K562 (cell line): ENCODE measurements at regions not wholly inside any gene's neighbourhood (a gene's known extent, or its start where the extent isn't known, plus 50 kb on each side); places are given as distances from the start of the nearest gene placed in this dataset.

Source experiments
- ATAC-seq: fragments of 200-7000 bp; cut with Tn5 transposase; 3 replicates; pipeline ENCODE4 v1.9.1; 2020; ENCODE audit warnings: moderate library complexity
- BruUV-seq: library from RNA; stranded (reverse); fragments of 400-500 nt; replicated peaks from 2 replicates; lab custom pipeline; 2021; lab: Mats Ljungman, UMichigan
- CTCF ChIA-PET: fragments of 300-600 bp; formaldehyde crosslinking; extraction: SDS; loops from one replicate; lab custom pipeline; 2021; ENCODE audit warnings: low intra/inter-chr PET ratio; lab: Yijun Ruan, JAX
- POLR2A ChIA-PET: fragments of 300-600, 350-650 bp; sonication (Branson Sonifier 250); formaldehyde crosslinking; extraction: SDS; loops from one replicate; lab custom pipeline; 2021; ENCODE audit warnings: antibody characterized with exemption, inconsistent platforms; lab: Yijun Ruan, JAX
- DNase-seq, 4 experiments: peaks; one replicate each; pipeline versions ENCODE4 v3.0.0 to v3.0.0-alpha.2; 2011 to 2018; ENCODE audit warnings: low spot score in 3 of 4, mixed read lengths in 3 of 4; ENCODE audit errors: extremely low read depth in 1 of 4
- FAIRE-seq: peaks from 2 replicates; lab custom pipeline; 2011; peaks lifted over from hg19 to GRCh38; lab: Jason Lieb, UNC
- H2AFZ ChIP-seq: 2 replicates; pipeline ENCODE4 v1.6.0; 2011; ENCODE audit warnings: low read depth, low read length, control low read depth, inconsistent platforms
- H3K27ac ChIP-seq: fragments of 200-600 bp; 3 replicates; pipeline ENCODE4 v1.8.0; 2011; ENCODE audit warnings: low read depth, mild to moderate bottlenecking, control low read depth, inconsistent platforms, low read length, moderate library complexity, mixed read lengths; ENCODE audit errors: extremely low read depth
- H3K27me3 ChIP-seq, 2 experiments: fragments of 300-600 bp in 1 of 2; 2 replicates in 1 of 2; 3 replicates in 1 of 2; pipeline versions ENCODE4 v1.6.0 to v1.8.0; 2011; ENCODE audit warnings: inconsistent platforms in 2 of 2, low read length in 2 of 2, mild to moderate bottlenecking in 1 of 2, mixed read lengths in 1 of 2, moderate library complexity in 1 of 2; ENCODE audit not compliant: control insufficient read depth in 2 of 2, insufficient read depth in 2 of 2
- H3K36me3 ChIP-seq: fragments of 300-600 bp; 3 replicates; pipeline ENCODE4 v1.8.0; 2011; ENCODE audit warnings: mild to moderate bottlenecking, low read length, inconsistent platforms; ENCODE audit not compliant: control insufficient read depth, insufficient read depth
- H3K4me1 ChIP-seq, 2 experiments: fragments of 200-600 bp in 1 of 2; replicated peaks in 1 of 2; 2 replicates in 1 of 2; 3 replicates in 1 of 2; pipeline versions ENCODE4 v1.5.1 to v1.8.0; 2011; ENCODE audit warnings: inconsistent platforms in 2 of 2, low read length in 2 of 2, mild to moderate bottlenecking in 1 of 2, mixed read lengths in 1 of 2, moderate library complexity in 1 of 2; ENCODE audit not compliant: control insufficient read depth in 2 of 2, insufficient read depth in 2 of 2
- H3K4me2 ChIP-seq: 2 replicates; pipeline ENCODE4 v1.6.1; 2011; ENCODE audit warnings: low read length, control low read depth, inconsistent platforms, mixed read lengths; ENCODE audit not compliant: insufficient read depth
- H3K4me3 ChIP-seq: fragments of 200-600 bp; sonication (generic), shearing (Covaris generic); 2 replicates; pipeline ENCODE4 v1.5.1; 2016; ENCODE audit warnings: control low read depth, inconsistent platforms
- H3K79me2 ChIP-seq: fragments of 200-600 bp; 3 replicates; pipeline ENCODE4 v1.8.0; 2011; ENCODE audit warnings: low read length, inconsistent platforms; ENCODE audit not compliant: control insufficient read depth, insufficient read depth
- H3K9ac ChIP-seq, 2 experiments: 2 replicates each; pipeline versions ENCODE4 v1.6.0 to v1.6.1; 2011; ENCODE audit warnings: low read depth in 2 of 2, low read length in 2 of 2, control low read depth in 1 of 2, inconsistent platforms in 1 of 2, mild to moderate bottlenecking in 1 of 2, mixed read lengths in 1 of 2; ENCODE audit not compliant: insufficient read depth in 1 of 2
- H3K9me1 ChIP-seq: one replicate; pipeline ENCODE4 v1.6.0; 2011; ENCODE audit warnings: inconsistent platforms, mild to moderate bottlenecking, low read length, moderate library complexity; ENCODE audit not compliant: control insufficient read depth, insufficient read depth
- H3K9me3 ChIP-seq: replicated peaks from 2 replicates; pipeline ENCODE4 v1.5.1; 2011; ENCODE audit warnings: low read depth, low read length, inconsistent platforms; ENCODE audit not compliant: control insufficient read depth, insufficient read depth
- H4K20me1 ChIP-seq: replicated peaks from 2 replicates; pipeline ENCODE4 v1.6.1; 2011; ENCODE audit warnings: low read length, inconsistent platforms, mixed read lengths; ENCODE audit not compliant: control insufficient read depth, insufficient read depth
- ADNP ChIP-seq: fragments of 200-800 bp; sonication (Bioruptor generic); IDR thresholded peaks from 2 replicates; pipeline ENCODE4 v1.6.1; 2016; ENCODE audit warnings: missing genetic modification characterization, missing compliant biosample characterization
- ARID2 ChIP-seq: fragments of 450-650 bp; IDR thresholded peaks from 2 replicates; pipeline ENCODE4 v1.6.1; 2017; ENCODE audit warnings: antibody characterized with exemption, mild to moderate bottlenecking
- ATF6 ChIP-seq: sonication (generic); formaldehyde crosslinking; IDR thresholded peaks from 2 replicates; pipeline ENCODE4 v1.4.0; 2020; ENCODE audit warnings: mild to moderate bottlenecking, missing genetic modification reagents
- CBFA2T3 ChIP-seq: fragments of 450-650 bp; IDR thresholded peaks from 2 replicates; pipeline ENCODE4 v1.6.1; 2017
- DPF2 ChIP-seq: fragments of 450-650 bp; IDR thresholded peaks from 2 replicates; pipeline ENCODE4 v1.6.1; 2016
- ELF2 ChIP-seq: fragments of 250-450 bp; sonication (Bioruptor Pico); IDR thresholded peaks from 2 replicates; pipeline ENCODE4 v1.5.0; 2021; ENCODE audit warnings: mild to moderate bottlenecking
- ETS1 ChIP-seq: conservative IDR thresholded peaks from 2 replicates; pipeline ENCODE4 v1.6.1; 2011; ENCODE audit warnings: low read depth, mild to moderate bottlenecking, low read length; ENCODE audit not compliant: control insufficient read depth
- FOSL1 ChIP-seq: fragments of 200-800 bp; sonication (Bioruptor generic); conservative IDR thresholded peaks from 2 replicates; pipeline ENCODE4 v1.6.1; 2016; ENCODE audit warnings: missing genetic modification characterization, missing compliant biosample characterization
- FOXJ3 ChIP-seq: sonication (generic); formaldehyde crosslinking; IDR thresholded peaks from 2 replicates; pipeline ENCODE4 v1.4.0; 2020; ENCODE audit warnings: mild to moderate bottlenecking, missing genetic modification reagents
- GTF2A2 ChIP-seq: IDR thresholded peaks from 2 replicates; pipeline ENCODE4 v1.6.1; 2016; ENCODE audit warnings: mild to moderate bottlenecking, missing genetic modification characterization, missing compliant biosample characterization
- HDAC6 ChIP-seq: IDR thresholded peaks from 2 replicates; pipeline ENCODE4 v1.6.1; 2012; ENCODE audit warnings: low read depth, mild to moderate bottlenecking, control low read depth, inconsistent platforms, low read length, moderate library complexity
- KLF10 ChIP-seq: fragments of 250-450 bp; sonication (Bioruptor Pico); IDR thresholded peaks from 2 replicates; pipeline ENCODE4 v1.6.1; 2021; ENCODE audit warnings: matching md5 sums
- LEF1 ChIP-seq: fragments of 450-650 bp; IDR thresholded peaks from 2 replicates; pipeline ENCODE4 v1.6.1; 2016; ENCODE audit warnings: mild to moderate bottlenecking
- SMC3 ChIP-seq: conservative IDR thresholded peaks from 2 replicates; pipeline ENCODE4 v1.6.1; 2011; ENCODE audit warnings: low read depth, low read length, improper control_type of control experiment; ENCODE audit not compliant: insufficient read depth
- TCF3 ChIP-seq: sonication (generic); formaldehyde crosslinking; IDR thresholded peaks from 2 replicates; pipeline ENCODE4 v1.4.0; 2020; ENCODE audit warnings: mild to moderate bottlenecking, missing genetic modification reagents
- ZFP1 ChIP-seq: fragments of 450-650 bp; formaldehyde crosslinking; IDR thresholded peaks from 2 replicates; pipeline ENCODE4 v1.4.0; 2020; ENCODE audit warnings: mild to moderate bottlenecking, mixed read lengths
- ZNF197 ChIP-seq: fragments of 200-800 bp; sonication (Bioruptor generic); IDR thresholded peaks from 2 replicates; pipeline ENCODE4 v1.6.1; 2016; ENCODE audit warnings: low read depth, missing genetic modification characterization, missing compliant biosample characterization
- WGBS: fragments of 100-300 bp; shearing (Covaris generic); methylation state at CpG from one replicate; pipeline ENCODE4 v1.1.6; 2016; ENCODE audit warnings: low coverage, mixed read lengths; ENCODE audit not compliant: insufficient coverage; ENCODE audit errors: missing lambda C conversion rate; 5-methylcytosine and 5-hydroxymethylcytosine counted together
- in situ Hi-C: fragments of 300-500 bp; cut with MboI; formaldehyde crosslinking; loops from 4 replicates; pipeline ENCODE4 v1.15.0; 2018; ENCODE audit warnings: inconsistent platforms, mixed read lengths
- intact Hi-C: fragments of 100-400 bp; cut with micrococcal nuclease; formaldehyde crosslinking; loops from 2 replicates; pipeline ENCODE4 v1.14.2; 2022
- TF ChIP-seq, protein P1 (sequence below): fragments of 450-650 bp; IDR thresholded peaks from 2 replicates; pipeline ENCODE4 v1.6.1; 2016; ENCODE audit warnings: low read depth, mild to moderate bottlenecking, moderate library complexity

DNA sequence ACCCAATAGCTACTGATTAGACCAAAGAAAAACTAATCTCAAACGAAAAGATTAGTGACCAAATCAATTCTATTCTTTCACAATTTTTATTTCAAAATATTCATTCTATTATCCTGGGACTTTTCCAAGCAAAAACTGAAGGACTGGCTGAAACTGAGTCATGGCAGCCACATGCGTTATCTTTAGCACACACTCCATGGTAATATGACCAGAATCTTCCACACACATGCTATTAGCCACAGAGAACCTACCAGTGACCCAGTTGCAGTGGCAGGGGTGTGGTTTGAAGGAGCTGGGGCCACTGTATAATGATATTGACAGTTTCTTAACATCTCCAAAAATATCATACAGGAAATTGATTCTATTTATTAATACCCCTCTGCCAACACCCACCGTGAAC is 154.8 kb upstream of the ABI3BP start:
- no peaks in the 10 kb centered on the region for H3K36me3 ChIP-seq
- ChIA-PET POLR2A (interaction anchor here (2.3 kb wide), 1 partner anchor 13 kb away, joined by 6 read pairs; no protein-coding TSS in a partner anchor), CTCF (no interaction called here)
- H3K4me3 ChIP-seq = no peak overlapping the region
- peak; percentile 80 for ATAC-seq
- H3K9ac ChIP-seq = no peak overlapping the region
- no peaks in the 10 kb centered on the region for H3K9me3 ChIP-seq
- peak overlapping the region; percentile 69 for H2AFZ ChIP-seq
- peak overlapping the region; percentile 54 for H3K27ac ChIP-seq
- peak overlapping the region; percentile 12; the same call in 1 of the 2 replicates for H3K4me2 ChIP-seq
- no peaks in the 10 kb centered on the region for H3K9me1 ChIP-seq
- peak; percentile 85 for FAIRE-seq
- in situ Hi-C loops = no loop called here
- H3K27me3 ChIP-seq = no peaks in the 10 kb centered on the region
- no peaks in the 10 kb centered on the region for H3K79me2 ChIP-seq
- H3K4me1 ChIP-seq = peaks cover 0 to 42% of the 10 kb centered on the region in 2 experiments; a peak in 4 of 5 replicates
- intact Hi-C loops = no loop called here
- no TSS peak for BruUV-seq
- no peaks in the 10 kb centered on the region for H4K20me1 ChIP-seq
- 7% methylated on average over 3 of the region's 3 CpGs for WGBS
- peak; percentile 9 to 60 (median 25) for DNase-seq
- TF ChIP-seq ARID2 (no peak), KLF10 (CRISPR knock-in tag) (no peak), FOSL1 (tag) (peak; percentile 88), TCF3 (CRISPR knock-in tag) (peak; percentile 77), ZFP1 (no peak), HDAC6 (no peak), ELF2 (CRISPR knock-in tag) (no peak), ADNP (tag) (0 out of 2 replicates have a peak, but pooled peaks have one; percentile 18), GTF2A2 (tag) (no peak), ETS1 (no peak), LEF1 (0 out of 2 replicates have a peak, but pooled peaks have one; percentile 27), SMC3 (no peak), FOXJ3 (CRISPR knock-in tag) (no peak), ATF6 (no peak), DPF2 (0 out of 2 replicates have a peak, but pooled peaks have one; percentile 39), ZNF197 (CRISPR knock-in tag) (no peak), CBFA2T3 (peak; percentile 55; the same call in 1 of the 2 replicates)
- TF ChIP-seq, protein P1, sequence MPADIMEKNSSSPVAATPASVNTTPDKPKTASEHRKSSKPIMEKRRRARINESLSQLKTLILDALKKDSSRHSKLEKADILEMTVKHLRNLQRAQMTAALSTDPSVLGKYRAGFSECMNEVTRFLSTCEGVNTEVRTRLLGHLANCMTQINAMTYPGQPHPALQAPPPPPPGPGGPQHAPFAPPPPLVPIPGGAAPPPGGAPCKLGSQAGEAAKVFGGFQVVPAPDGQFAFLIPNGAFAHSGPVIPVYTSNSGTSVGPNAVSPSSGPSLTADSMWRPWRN = no peak
